ENCODE measurements at regions not wholly inside any gene's neighbourhood (a gene's known extent, or its start where the extent isn't known, plus 50 kb on each side); places are given as distances from the start of the nearest gene placed in this dataset.

DNA sequence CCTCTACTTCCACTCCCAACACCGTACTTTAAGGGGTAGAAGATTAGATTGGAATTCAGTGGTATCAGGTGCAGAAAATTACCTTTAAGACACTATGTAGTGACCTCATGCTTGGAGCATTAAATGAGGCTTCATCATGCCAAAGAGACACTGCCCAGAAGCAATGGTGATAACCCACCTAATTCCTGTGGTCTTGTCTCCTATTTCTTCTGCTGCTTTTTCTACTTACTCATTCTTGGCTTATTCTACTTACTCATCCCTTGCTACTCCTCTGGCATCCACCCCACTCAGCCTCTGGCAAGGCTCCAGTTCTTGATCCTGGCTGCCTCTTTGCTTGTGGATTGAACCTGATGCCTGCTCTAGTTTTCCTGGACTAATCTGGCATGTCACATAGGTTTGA is 62.3 kb upstream of the ADAMTS3 start:
- Histone ChIP-seq H3K9me3 (no peaks in the 10 kb centered on the region), H3K4me1 (no peaks in the 10 kb centered on the region), H3K4me3 (no peak overlapping the region), H3K36me3 (no peaks in the 10 kb centered on the region), H3K27me3 (no peaks in the 10 kb centered on the region), H3K27ac (no peak overlapping the region)
- no peak for DNase-seq
- 93 to 97% methylated on average over 1 of the region's 1 CpG for WGBS, 2 donors
- TF ChIP-seq CTCF (IDR thresholded peaks at IDR 0.05), result no peak
- TF ChIP-seq POLR2A (IDR thresholded peaks at IDR 0.05), result no peak
- ATAC-seq (ENCODE audit: low FRiP score in 2 of 2), result peak in 1 of 2 donors; percentile 50

DNA sequence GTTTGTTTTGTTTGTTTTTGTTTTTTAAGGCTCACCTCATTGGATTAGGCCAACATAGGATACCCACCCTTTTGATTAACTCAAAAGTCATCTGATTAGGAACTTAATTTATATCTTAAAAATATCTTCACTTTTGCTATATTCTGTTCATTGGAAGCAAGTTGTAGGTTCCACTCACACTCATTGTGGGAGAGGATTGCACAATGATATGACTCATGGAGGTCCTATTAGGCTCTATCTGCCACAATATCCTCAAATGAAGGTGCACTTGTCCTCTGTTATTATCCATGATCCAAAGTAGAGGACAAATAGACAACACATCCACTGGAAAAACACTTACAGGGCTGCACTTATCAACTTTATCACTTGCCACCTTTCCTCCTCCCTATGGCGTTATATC is 60.5 kb upstream of the ADAMTS3 start:
- ATAC-seq (ENCODE audit: low FRiP score in 2 of 2), result no peak
- TF ChIP-seq EP300 (IDR thresholded peaks at IDR 0.05) (no peak), POLR2A (IDR thresholded peaks at IDR 0.05) (no peak), POLR2AphosphoS5 (IDR thresholded peaks at IDR 0.05) (no peak), CTCF (IDR thresholded peaks at IDR 0.05) (no peak)
- H3K36me3 ChIP-seq, result no peaks in the 10 kb centered on the region
- DNase-seq, result no peak
- H3K9me3 ChIP-seq, result no peaks in the 10 kb centered on the region
- no peaks in the 10 kb centered on the region for H3K27me3 ChIP-seq
- no peak overlapping the region for H3K27ac ChIP-seq
- no peak overlapping the region for H3K4me3 ChIP-seq
- no peaks in the 10 kb centered on the region for H3K4me1 ChIP-seq
- WGBS, 2 donors, result 84 to 100% methylated on average over 1 of the region's 1 CpG

GRCh38 chr4:72627723-72628122 is 58.7 kb upstream of the ADAMTS3 start:
- Histone ChIP-seq H3K36me3 (no peaks in the 10 kb centered on the region), H3K27ac (no peak overlapping the region), H3K4me3 (no peak overlapping the region), H3K4me1 (no peaks in the 10 kb centered on the region), H3K9me3 (no peaks in the 10 kb centered on the region), H3K27me3 (no peaks in the 10 kb centered on the region)
- ATAC-seq (ENCODE audit: low FRiP score in 2 of 2), result no peak
- TF ChIP-seq POLR2AphosphoS5 (IDR thresholded peaks at IDR 0.05) (no peak), CTCF (IDR thresholded peaks at IDR 0.05) (no peak), EP300 (IDR thresholded peaks at IDR 0.05) (no peak), POLR2A (IDR thresholded peaks at IDR 0.05) (no peak)
- no peak for DNase-seq

Small RNA genes lying in the stretch of these regions (small RNA-seq; reads per million reads assigned to genes)
- gene RNU4ATAC9P, result 0 reads per million in 4 donors

Data from upper lobe of left lung (tissue), 6 donors.